SK-N-SH treated with all-trans-retinoic acid at 6 μM for 48 hours (cell line): ENCODE measurements at regions not wholly inside any gene's neighbourhood (a gene's known extent, or its start where the extent isn't known, plus 50 kb on each side); places are given as distances from the start of the nearest gene placed in this dataset.

Source experiments
- PPARA ChIP-seq: fragments of 250-450 bp; sonication (Bioruptor Pico); IDR thresholded peaks from 2 replicates; pipeline ENCODE4 v1.5.0; 2020; ENCODE audit warnings: mild to moderate bottlenecking, borderline replicate concordance
- RARB ChIP-seq: fragments of 250-450 bp; sonication (Bioruptor Pico); IDR thresholded peaks from 2 replicates; pipeline ENCODE4 v1.8.0; 2021; ENCODE audit warnings: mild to moderate bottlenecking, moderate library complexity
- TCF4 ChIP-seq: fragments of 250-450 bp; sonication (Bioruptor Pico); IDR thresholded peaks from 2 replicates; pipeline ENCODE4 v1.8.0; 2021; ENCODE audit warnings: mild to moderate bottlenecking, moderate library complexity, borderline replicate concordance
- TOX ChIP-seq: fragments of 250-450 bp; sonication (Bioruptor Pico); IDR thresholded peaks from 2 replicates; pipeline ENCODE4 v1.8.0; 2021; ENCODE audit warnings: mild to moderate bottlenecking, moderate library complexity, borderline replicate concordance
- ZFP3 ChIP-seq: fragments of 250-450 bp; sonication (Bioruptor Pico); IDR thresholded peaks from 2 replicates; pipeline ENCODE4 v1.5.0; 2020; ENCODE audit warnings: mild to moderate bottlenecking, moderate library complexity
- ZFP30 ChIP-seq: fragments of 450-650 bp; formaldehyde crosslinking; IDR thresholded peaks from 2 replicates; pipeline ENCODE4 v1.5.0; 2022; ENCODE audit warnings: mild to moderate bottlenecking, moderate library complexity
- ZNF565 ChIP-seq: fragments of 450-650 bp; formaldehyde crosslinking; conservative IDR thresholded peaks from 2 replicates; pipeline ENCODE4 v1.5.0; 2020; ENCODE audit warnings: low read depth, mild to moderate bottlenecking, moderate library complexity
- ZNF70 ChIP-seq: fragments of 450-650 bp; formaldehyde crosslinking; IDR thresholded peaks from 2 replicates; pipeline ENCODE4 v1.5.0; 2020; ENCODE audit warnings: mild to moderate bottlenecking, moderate library complexity
- ZNF8 ChIP-seq: fragments of 450-650 bp; formaldehyde crosslinking; IDR thresholded peaks from 2 replicates; pipeline ENCODE4 v1.5.0; 2020; ENCODE audit warnings: mild to moderate bottlenecking, moderate library complexity
- TF ChIP-seq, protein P1 (sequence below): fragments of 250-450 bp; sonication (Bioruptor Pico); IDR thresholded peaks from 2 replicates; pipeline ENCODE4 v1.5.1; 2020; ENCODE audit warnings: low read depth, mild to moderate bottlenecking, moderate library complexity

DNA sequence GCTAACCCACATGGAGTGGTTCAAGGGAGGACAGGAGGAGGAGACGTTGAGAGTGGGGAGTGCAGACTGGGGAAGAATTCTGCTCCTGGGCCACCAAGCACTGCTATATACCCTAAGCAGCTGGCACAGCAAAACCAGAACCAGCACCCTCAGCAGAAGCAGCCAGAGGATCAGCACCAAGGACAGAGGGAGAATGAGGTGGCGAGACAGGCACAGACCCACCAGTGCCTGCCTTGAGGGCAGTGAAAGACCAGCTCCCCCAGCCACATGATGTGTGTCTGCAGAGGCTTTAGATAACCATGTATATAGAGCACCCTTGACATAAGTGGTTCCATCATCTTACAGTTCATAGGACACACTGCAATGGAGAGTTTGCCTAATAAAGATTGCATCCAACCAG, 319.0 kb downstream of the GABRB3 start:
- TF ChIP-seq, protein P1, sequence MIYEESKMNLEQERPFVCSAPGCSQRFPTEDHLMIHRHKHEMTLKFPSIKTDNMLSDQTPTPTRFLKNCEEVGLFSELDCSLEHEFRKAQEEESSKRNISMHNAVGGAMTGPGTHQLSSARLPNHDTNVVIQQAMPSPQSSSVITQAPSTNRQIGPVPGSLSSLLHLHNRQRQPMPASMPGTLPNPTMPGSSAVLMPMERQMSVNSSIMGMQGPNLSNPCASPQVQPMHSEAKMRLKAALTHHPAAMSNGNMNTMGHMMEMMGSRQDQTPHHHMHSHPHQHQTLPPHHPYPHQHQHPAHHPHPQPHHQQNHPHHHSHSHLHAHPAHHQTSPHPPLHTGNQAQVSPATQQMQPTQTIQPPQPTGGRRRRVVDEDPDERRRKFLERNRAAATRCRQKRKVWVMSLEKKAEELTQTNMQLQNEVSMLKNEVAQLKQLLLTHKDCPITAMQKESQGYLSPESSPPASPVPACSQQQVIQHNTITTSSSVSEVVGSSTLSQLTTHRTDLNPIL (CRISPR knock-in tag): no peak
- TF ChIP-seq ZFP3 (CRISPR knock-in tag): no peak
- TF ChIP-seq PPARA (CRISPR knock-in tag): no peak
- TF ChIP-seq ZFP30 (CRISPR knock-in tag): no peak
- TF ChIP-seq RARB (CRISPR knock-in tag): no peak
- no peak for TF ChIP-seq ZNF565
- no peak for TF ChIP-seq TOX
- no peak for TF ChIP-seq ZNF70
- no peak for TF ChIP-seq TCF4 (CRISPR knock-in tag)
- no peak for TF ChIP-seq ZNF8
